ENCODE measurements at regions not wholly inside any gene's neighbourhood (a gene's known extent, or its start where the extent isn't known, plus 50 kb on each side); places are given as distances from the start of the nearest gene placed in this dataset.

DNA sequence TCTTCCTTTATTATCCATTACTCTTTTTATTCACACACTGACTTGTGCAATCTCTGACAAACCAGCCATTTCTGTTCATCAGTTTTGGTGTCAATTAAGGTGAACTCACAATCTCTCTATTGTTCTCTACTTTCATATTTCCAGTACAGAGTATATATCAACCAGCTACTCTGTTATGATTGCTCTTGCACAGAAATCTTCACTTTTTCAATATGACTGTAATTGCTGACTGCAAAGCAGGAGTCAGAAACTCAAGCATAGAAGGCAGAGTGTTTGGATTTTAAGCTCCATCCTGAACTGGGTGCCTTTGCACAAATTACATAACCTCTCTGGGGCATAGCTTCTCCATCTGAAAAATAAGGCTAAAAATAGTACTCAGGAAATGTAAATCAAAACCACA lies 1042.0 kb downstream of the GRM8 start:
- TF ChIP-seq, protein P1, sequence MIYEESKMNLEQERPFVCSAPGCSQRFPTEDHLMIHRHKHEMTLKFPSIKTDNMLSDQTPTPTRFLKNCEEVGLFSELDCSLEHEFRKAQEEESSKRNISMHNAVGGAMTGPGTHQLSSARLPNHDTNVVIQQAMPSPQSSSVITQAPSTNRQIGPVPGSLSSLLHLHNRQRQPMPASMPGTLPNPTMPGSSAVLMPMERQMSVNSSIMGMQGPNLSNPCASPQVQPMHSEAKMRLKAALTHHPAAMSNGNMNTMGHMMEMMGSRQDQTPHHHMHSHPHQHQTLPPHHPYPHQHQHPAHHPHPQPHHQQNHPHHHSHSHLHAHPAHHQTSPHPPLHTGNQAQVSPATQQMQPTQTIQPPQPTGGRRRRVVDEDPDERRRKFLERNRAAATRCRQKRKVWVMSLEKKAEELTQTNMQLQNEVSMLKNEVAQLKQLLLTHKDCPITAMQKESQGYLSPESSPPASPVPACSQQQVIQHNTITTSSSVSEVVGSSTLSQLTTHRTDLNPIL (CRISPR knock-in tag; IDR thresholded peaks at IDR 0.05; ENCODE audit: low read depth) = no peak
- TF ChIP-seq PATZ1 (CRISPR knock-in tag; IDR thresholded peaks at IDR 0.05; ENCODE audit: borderline replicate concordance) (no peak), BACH2 (CRISPR knock-in tag; IDR thresholded peaks at IDR 0.05; ENCODE audit: borderline replicate concordance) (no peak), ZFP3 (CRISPR knock-in tag; IDR thresholded peaks at IDR 0.05) (no peak), ESRRG (CRISPR knock-in tag; IDR thresholded peaks at IDR 0.05) (no peak), ZNF70 (CRISPR knock-in tag; IDR thresholded peaks at IDR 0.05) (no peak), ZFP30 (CRISPR knock-in tag; IDR thresholded peaks at IDR 0.05) (no peak), CSDC2 (CRISPR knock-in tag; IDR thresholded peaks at IDR 0.05) (no peak), ZNF565 (CRISPR knock-in tag; conservative IDR thresholded peaks at IDR 0.05; ENCODE audit: low read depth) (no peak), GLIS3 (CRISPR knock-in tag; IDR thresholded peaks at IDR 0.05) (no peak), ZC3H10 (CRISPR knock-in tag; IDR thresholded peaks at IDR 0.05) (no peak), ISL1 (CRISPR knock-in tag; IDR thresholded peaks at IDR 0.05) (no peak), RARB (CRISPR knock-in tag; IDR thresholded peaks at IDR 0.05) (no peak)
- TF ChIP-seq, protein P2, sequence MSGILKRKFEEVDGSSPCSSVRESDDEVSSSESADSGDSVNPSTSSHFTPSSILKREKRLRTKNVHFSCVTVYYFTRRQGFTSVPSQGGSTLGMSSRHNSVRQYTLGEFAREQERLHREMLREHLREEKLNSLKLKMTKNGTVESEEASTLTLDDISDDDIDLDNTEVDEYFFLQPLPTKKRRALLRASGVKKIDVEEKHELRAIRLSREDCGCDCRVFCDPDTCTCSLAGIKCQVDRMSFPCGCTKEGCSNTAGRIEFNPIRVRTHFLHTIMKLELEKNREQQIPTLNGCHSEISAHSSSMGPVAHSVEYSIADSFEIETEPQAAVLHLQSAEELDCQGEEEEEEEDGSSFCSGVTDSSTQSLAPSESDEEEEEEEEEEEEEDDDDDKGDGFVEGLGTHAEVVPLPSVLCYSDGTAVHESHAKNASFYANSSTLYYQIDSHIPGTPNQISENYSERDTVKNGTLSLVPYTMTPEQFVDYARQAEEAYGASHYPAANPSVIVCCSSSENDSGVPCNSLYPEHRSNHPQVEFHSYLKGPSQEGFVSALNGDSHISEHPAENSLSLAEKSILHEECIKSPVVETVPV (CRISPR knock-in tag; IDR thresholded peaks at IDR 0.05) = no peak
